WTC11 (cell line): ENCODE measurements at regions not wholly inside any gene's neighbourhood (a gene's known extent, or its start where the extent isn't known, plus 50 kb on each side); places are given as distances from the start of the nearest gene placed in this dataset.

Experiments used
- CBFB ChIP-seq: sonication (generic); formaldehyde crosslinking; IDR thresholded peaks from 2 replicates; pipeline ENCODE4 v1.8.1; 2022; ENCODE audit warnings: mild to moderate bottlenecking, low read depth, missing genetic modification reagents
- CTCF ChIP-seq: fragments of 200-600 bp; IDR thresholded peaks from 2 replicates; pipeline ENCODE4 v1.8.0; 2022; ENCODE audit warnings: antibody characterized with exemption
- E2F4 ChIP-seq: sonication (generic); formaldehyde crosslinking; IDR thresholded peaks from 2 replicates; pipeline ENCODE4 v1.8.1; 2022; ENCODE audit warnings: low read depth, mild to moderate bottlenecking, moderate library complexity, missing genetic modification reagents, borderline replicate concordance
- SP1 ChIP-seq: sonication (generic); formaldehyde crosslinking; conservative IDR thresholded peaks from 2 replicates; pipeline ENCODE4 v1.8.1; 2022; ENCODE audit warnings: missing genetic modification reagents
- TEAD4 ChIP-seq: sonication (generic); formaldehyde crosslinking; IDR thresholded peaks from 2 replicates; pipeline ENCODE4 v1.8.0; 2022; ENCODE audit warnings: mild to moderate bottlenecking, missing genetic modification reagents
- ZNF396 ChIP-seq: fragments of 250-450 bp; sonication (Bioruptor Pico); IDR thresholded peaks from 2 replicates; pipeline ENCODE4 v1.8.0; 2021; ENCODE audit warnings: mild to moderate bottlenecking, moderate library complexity, borderline replicate concordance

GRCh38 chr12:102343361-102344121, 136.8 kb downstream of the IGF1 start:
- TF ChIP-seq E2F4 (CRISPR knock-in tag) (no peak), ZNF396 (no peak), CTCF (no peak), SP1 (CRISPR knock-in tag) (no peak), CBFB (CRISPR knock-in tag) (no peak), TEAD4 (CRISPR knock-in tag) (no peak)
